Neural crest cell (in vitro differentiated cells): ENCODE measurements at regions not wholly inside any gene's neighbourhood (a gene's known extent, or its start where the extent isn't known, plus 50 kb on each side); places are given as distances from the start of the nearest gene placed in this dataset.
"Not testable (repeated sequence)": the region's sequence is repeated elsewhere in the genome, so short reads cannot be mapped to it uniquely, and the experiment has no call there.

Source experiments
- DNase-seq: peaks from one replicate; pipeline ENCODE4 v3.0.0; 2021; ENCODE audit warnings: low read depth, mixed read lengths, low spot score
- H3K27ac Mint-ChIP-seq: one replicate; pipeline ENCODE4 v1.8.0; 2021; ENCODE audit warnings: mild to moderate bottlenecking, mixed read lengths; ENCODE audit not compliant: unreplicated experiment
- H3K27me3 Mint-ChIP-seq: 2 replicates; pipeline ENCODE4 v1.8.0; 2021; ENCODE audit warnings: low read depth, mild to moderate bottlenecking, mixed read lengths
- H3K36me3 Mint-ChIP-seq: 2 replicates; pipeline ENCODE4 v1.8.0; 2021; ENCODE audit warnings: low read depth, mild to moderate bottlenecking, mixed read lengths
- H3K4me1 Mint-ChIP-seq: 2 replicates; pipeline ENCODE4 v1.8.0; 2021; ENCODE audit warnings: mixed read lengths
- H3K4me3 Mint-ChIP-seq: one replicate; pipeline ENCODE4 v1.8.0; 2021; ENCODE audit warnings: mild to moderate bottlenecking, mixed read lengths
- H3K9me3 Mint-ChIP-seq: 2 replicates; pipeline ENCODE4 v1.8.0; 2021; ENCODE audit warnings: mixed read lengths
- CTCF ChIP-seq: fragments of 200-600 bp; sonication (generic); conservative IDR thresholded peaks from 2 replicates; pipeline ENCODE4 v1.5.0; 2021; ENCODE audit warnings: antibody characterized with exemption, mild to moderate bottlenecking

GRCh38 chr5:102666164-102666946 lies 88.8 kb upstream of the PAM start:
- no peak for TF ChIP-seq CTCF
- Mint-ChIP-seq H3K27me3 (no peaks in the 10 kb centered on the region), H3K36me3 (peaks cover 9% of the 10 kb centered on the region), H3K4me1 (peaks cover 33% of the 10 kb centered on the region), H3K4me3 (no peak overlapping the region), H3K27ac (no peak overlapping the region), H3K9me3 (peaks cover 4% of the 10 kb centered on the region)
- peak; percentile 31 for DNase-seq

- H3K27me3 Mint-ChIP-seq, result no peaks in the 10 kb centered on the region
Measured at GRCh38 chr5:102668220-102668932, 86.7 kb upstream of the PAM start.

GRCh38 chr5:102670224-102670836 lies 84.8 kb upstream of the PAM start:
- peaks cover 24% of the 10 kb centered on the region for H3K4me1 Mint-ChIP-seq
- H3K27me3 Mint-ChIP-seq, result no peaks in the 10 kb centered on the region
- H3K9me3 Mint-ChIP-seq, result peaks cover 4% of the 10 kb centered on the region
- peaks cover 9% of the 10 kb centered on the region for H3K36me3 Mint-ChIP-seq
- peak; percentile 49 for DNase-seq
- peak overlapping the region; percentile 96 for H3K27ac Mint-ChIP-seq
- H3K4me3 Mint-ChIP-seq, result peak overlapping the region; percentile 92
- TF ChIP-seq CTCF, result peak; percentile 75

More at GRCh38 chr5:102668220-102668932, 86.7 kb upstream of the PAM start:
- Mint-ChIP-seq H3K4me1 (peaks cover 24% of the 10 kb centered on the region), H3K36me3 (peaks cover 9% of the 10 kb centered on the region), H3K9me3 (peaks cover 4% of the 10 kb centered on the region), H3K4me3 (peak overlapping the region; percentile 32), H3K27ac (no peak overlapping the region)
- no peak for DNase-seq
- TF ChIP-seq CTCF, result no peak

GRCh38 chr5:102671033-102671734 lies 83.9 kb upstream of the PAM start:
- peak overlapping the region; percentile 92 for H3K4me3 Mint-ChIP-seq
- H3K27ac Mint-ChIP-seq, result peak overlapping the region; percentile 96
- not testable (repeated sequence) for H3K9me3 Mint-ChIP-seq, H3K36me3 Mint-ChIP-seq, H3K27me3 Mint-ChIP-seq
- DNase-seq, result peak; percentile 8
- peaks cover 24% of the 10 kb centered on the region for H3K4me1 Mint-ChIP-seq

- peaks cover 4% of the 10 kb centered on the region for H3K4me1 Mint-ChIP-seq
- no peak overlapping the region for H3K27ac Mint-ChIP-seq
- no peak overlapping the region for H3K4me3 Mint-ChIP-seq
- no peaks in the 10 kb centered on the region for H3K27me3 Mint-ChIP-seq
- peaks cover 2% of the 10 kb centered on the region for H3K9me3 Mint-ChIP-seq
- H3K36me3 Mint-ChIP-seq, result peaks cover 3% of the 10 kb centered on the region
- no peak for DNase-seq
- TF ChIP-seq CTCF, result no peak
Measured at GRCh38 chr5:102678267-102679058, 76.6 kb upstream of the PAM start.
